ENCODE measurements at regions not wholly inside any gene's neighbourhood (a gene's known extent, or its start where the extent isn't known, plus 50 kb on each side); places are given as distances from the start of the nearest gene placed in this dataset.

- DNase-seq (ENCODE audit: low read depth) = no peak
- no peak overlapping the region for H3K4me3 ChIP-seq (ENCODE audit: low read length)
- TF ChIP-seq CTCF (conservative IDR thresholded peaks at IDR 0.05; ENCODE audit: low read depth, low read length) = no peak
These were observed 616.4 kb downstream of the XIRP2 start for GRCh38 chr2:167504695-167505094.

- no peak for DNase-seq (ENCODE audit: low read depth)
- no peak overlapping the region for H3K4me3 ChIP-seq (ENCODE audit: low read length)
- no peak for TF ChIP-seq CTCF (conservative IDR thresholded peaks at IDR 0.05; ENCODE audit: low read depth, low read length)
These were observed 615.8 kb downstream of the XIRP2 start for GRCh38 chr2:167504061-167504460.

- no peak overlapping the region for H3K4me3 ChIP-seq (ENCODE audit: low read length)
- no peak for DNase-seq (ENCODE audit: low read depth)
- TF ChIP-seq CTCF (conservative IDR thresholded peaks at IDR 0.05; ENCODE audit: low read depth, low read length) = no peak
These were observed 613.3 kb downstream of the XIRP2 start for GRCh38 chr2:167501618-167502017.

GRCh38 chr2:167493862-167494261 is 605.6 kb downstream of the XIRP2 start:
- TF ChIP-seq CTCF (conservative IDR thresholded peaks at IDR 0.05; ENCODE audit: low read depth, low read length) = no peak
- H3K4me3 ChIP-seq (ENCODE audit: low read length) = no peak overlapping the region
- no peak for DNase-seq (ENCODE audit: low read depth)

GRCh38 chr2:167492486-167492885 is 604.2 kb downstream of the XIRP2 start:
- H3K4me3 ChIP-seq (ENCODE audit: low read length) = no peak overlapping the region
- DNase-seq (ENCODE audit: low read depth) = no peak
- no peak for TF ChIP-seq CTCF (conservative IDR thresholded peaks at IDR 0.05; ENCODE audit: low read depth, low read length)

GRCh38 chr2:167491788-167492187 is 603.5 kb downstream of the XIRP2 start:
- no peak for DNase-seq (ENCODE audit: low read depth)
- TF ChIP-seq CTCF (conservative IDR thresholded peaks at IDR 0.05; ENCODE audit: low read depth, low read length) = no peak
- H3K4me3 ChIP-seq (ENCODE audit: low read length) = no peak overlapping the region

- TF ChIP-seq CTCF (conservative IDR thresholded peaks at IDR 0.05; ENCODE audit: low read depth, low read length) = no peak
- DNase-seq (ENCODE audit: low read depth) = no peak
- no peak overlapping the region for H3K4me3 ChIP-seq (ENCODE audit: low read length)
These were observed 602.2 kb downstream of the XIRP2 start for GRCh38 chr2:167490455-167490854.
